ENCODE measurements at regions not wholly inside any gene's neighbourhood (a gene's known extent, or its start where the extent isn't known, plus 50 kb on each side); places are given as distances from the start of the nearest gene placed in this dataset.

GRCh38 chr9:7659766-7660165 is 139.8 kb downstream of the DMAC1 start:
- CTCF ChIA-PET = interaction anchor here (0.6 to 0.9 kb wide), 3 partner anchors 9 to 90 kb away, joined by 3 read pairs; no protein-coding TSS in a partner anchor

GRCh38 chr9:7656636-7657035 is 142.9 kb downstream of the DMAC1 start:
- POLR2A ChIA-PET = no interaction called here

More at GRCh38 chr9:7659766-7660165, 139.8 kb downstream of the DMAC1 start:
- Histone ChIP-seq H3K4me3 (ENCODE audit: low read depth, low read length) (no peak overlapping the region), H3K36me3 (ENCODE audit: control insufficient read depth in 2 of 2, insufficient read depth in 1 of 2, low read length in 2 of 2) (no peaks in the 10 kb centered on the region), H3K9me3 (ENCODE audit: control insufficient read depth, insufficient read depth, low read depth, low read length) (no peaks in the 10 kb centered on the region), H3K4me1 (ENCODE audit: control insufficient read depth, insufficient read depth, low read length) (no peaks in the 10 kb centered on the region), H3K27ac (ENCODE audit: extremely low read depth, low read depth, low read length) (no peak overlapping the region)
- POLR2A ChIA-PET = no interaction called here
- no peak for TF ChIP-seq GFI1B (tag by site-specific recombination; IDR thresholded peaks at IDR 0.05)
- no peak for TF ChIP-seq KLF16 (tag by site-specific recombination; IDR thresholded peaks at IDR 0.05)
- TF ChIP-seq ZNF175 (tag by site-specific recombination; IDR thresholded peaks at IDR 0.05) = no peak
- no peak for TF ChIP-seq ZNF624 (tag by site-specific recombination; IDR thresholded peaks at IDR 0.05)
- TF ChIP-seq ZNF560 (tag by site-specific recombination; IDR thresholded peaks at IDR 0.05; ENCODE audit: borderline replicate concordance) = no peak
- no peak for TF ChIP-seq ZNF530 (tag by site-specific recombination; IDR thresholded peaks at IDR 0.05; ENCODE audit: low read depth)
- TF ChIP-seq ZNF76 (tag by site-specific recombination; IDR thresholded peaks at IDR 0.05; ENCODE audit: borderline replicate concordance, low read depth) = no peak
- no peak for TF ChIP-seq ZBTB20 (tag by site-specific recombination; IDR thresholded peaks at IDR 0.05)
- no peak for TF ChIP-seq IKZF3 (tag by site-specific recombination; IDR thresholded peaks at IDR 0.05)
- no peak for TF ChIP-seq KLF10 (tag by site-specific recombination; IDR thresholded peaks at IDR 0.05)
- no peak for TF ChIP-seq ZSCAN16 (tag by site-specific recombination; IDR thresholded peaks at IDR 0.05)
- TF ChIP-seq ZNF121 (tag by site-specific recombination; IDR thresholded peaks at IDR 0.05) = no peak
- TF ChIP-seq ZNF302 (tag by site-specific recombination; IDR thresholded peaks at IDR 0.05; ENCODE audit: low read depth) = no peak

More at GRCh38 chr9:7656636-7657035, 142.9 kb downstream of the DMAC1 start:
- Histone ChIP-seq H3K36me3 (ENCODE audit: control insufficient read depth in 2 of 2, insufficient read depth in 1 of 2, low read length in 2 of 2) (no peaks in the 10 kb centered on the region), H3K9me3 (ENCODE audit: control insufficient read depth, insufficient read depth, low read depth, low read length) (no peaks in the 10 kb centered on the region), H3K27ac (ENCODE audit: extremely low read depth, low read depth, low read length) (no peak overlapping the region), H3K4me1 (ENCODE audit: control insufficient read depth, insufficient read depth, low read length) (no peaks in the 10 kb centered on the region), H3K4me3 (ENCODE audit: low read depth, low read length) (no peak overlapping the region)
- no peak for TF ChIP-seq ZBTB8A (tag by site-specific recombination; IDR thresholded peaks at IDR 0.05)
- TF ChIP-seq ZNF558 (tag by site-specific recombination; IDR thresholded peaks at IDR 0.05) = no peak
- no peak for TF ChIP-seq ZNF501 (tag by site-specific recombination; IDR thresholded peaks at IDR 0.05)
- TF ChIP-seq ZNF366 (tag by site-specific recombination; conservative IDR thresholded peaks at IDR 0.05) = no peak
- no peak for TF ChIP-seq KLF7 (tag by site-specific recombination; IDR thresholded peaks at IDR 0.05; ENCODE audit: borderline replicate concordance)
- no peak for TF ChIP-seq ZNF26 (tag by site-specific recombination; IDR thresholded peaks at IDR 0.05)
- no peak for TF ChIP-seq ZNF16 (tag by site-specific recombination; IDR thresholded peaks at IDR 0.05; ENCODE audit: low read depth)
- no peak for TF ChIP-seq AEBP2 (tag by site-specific recombination; IDR thresholded peaks at IDR 0.05; ENCODE audit: borderline replicate concordance)
- no peak for TF ChIP-seq ZSCAN4 (tag by site-specific recombination; IDR thresholded peaks at IDR 0.05)
- no peak for TF ChIP-seq REPIN1 (tag by site-specific recombination; IDR thresholded peaks at IDR 0.05; ENCODE audit: low read depth)
- no peak for TF ChIP-seq ZNF280D (tag by site-specific recombination; IDR thresholded peaks at IDR 0.05)
- no peak for TF ChIP-seq ZEB2 (tag by site-specific recombination; IDR thresholded peaks at IDR 0.05)
- TF ChIP-seq MEIS1 (CRISPR knock-in tag; IDR thresholded peaks at IDR 0.05; ENCODE audit: borderline replicate concordance) = no peak
- no peak for TF ChIP-seq KLF9 (tag by site-specific recombination; IDR thresholded peaks at IDR 0.05; ENCODE audit: low read depth)
- no peak for TF ChIP-seq ZNF10 (tag by site-specific recombination; IDR thresholded peaks at IDR 0.05)
- no peak for TF ChIP-seq ZNF561 (tag by site-specific recombination; IDR thresholded peaks at IDR 0.05; ENCODE audit: borderline replicate concordance)
- TF ChIP-seq YY1 (tag by site-specific recombination; IDR thresholded peaks at IDR 0.05) = no peak
- no peak for TF ChIP-seq ZNF560 (tag by site-specific recombination; IDR thresholded peaks at IDR 0.05; ENCODE audit: borderline replicate concordance)
- CTCF ChIA-PET = interaction anchor here (0.6 to 1.2 kb wide), 2 partner anchors 273 to 794 kb away, joined by 3 to 4 read pairs; no protein-coding TSS in a partner anchor

Measured in HEK293 (cell line).